Stomach (tissue), 4 donors: ENCODE measurements at regions not wholly inside any gene's neighbourhood (a gene's known extent, or its start where the extent isn't known, plus 50 kb on each side); places are given as distances from the start of the nearest gene placed in this dataset.

Experiments used
- EP300 ChIP-seq: sonication (generic); formaldehyde crosslinking; IDR thresholded peaks from one replicate; pipeline ENCODE4 v1.6.1; 2017; ENCODE audit warnings: antibody characterized with exemption
- POLR2A ChIP-seq, 4 donors: fragments of 450-650 bp; IDR thresholded peaks; one replicate each; pipeline ENCODE4 v1.6.1; 2016; ENCODE audit warnings: antibody characterized with exemption in 4 of 4, control low read depth in 2 of 4, mild to moderate bottlenecking in 1 of 4, moderate library complexity in 1 of 4
- POLR2AphosphoS5 ChIP-seq, 3 donors: sonication (generic); formaldehyde crosslinking; IDR thresholded peaks; one replicate each; pipeline ENCODE4 v1.6.1; 2016; ENCODE audit warnings: antibody characterized with exemption in 3 of 3
- TF ChIP-seq, protein P1 (sequence below), 7 experiments: fragments of 450-650 bp in 4 of 7; fragments of 200-600 bp in 3 of 7; sonication (generic) in 3 of 7; IDR thresholded peaks; one replicate each; pipeline ENCODE4 v1.5.1; 2016 to 2019; ENCODE audit warnings: antibody characterized with exemption in 7 of 7, control low read depth in 2 of 7, mild to moderate bottlenecking in 1 of 7

DNA sequence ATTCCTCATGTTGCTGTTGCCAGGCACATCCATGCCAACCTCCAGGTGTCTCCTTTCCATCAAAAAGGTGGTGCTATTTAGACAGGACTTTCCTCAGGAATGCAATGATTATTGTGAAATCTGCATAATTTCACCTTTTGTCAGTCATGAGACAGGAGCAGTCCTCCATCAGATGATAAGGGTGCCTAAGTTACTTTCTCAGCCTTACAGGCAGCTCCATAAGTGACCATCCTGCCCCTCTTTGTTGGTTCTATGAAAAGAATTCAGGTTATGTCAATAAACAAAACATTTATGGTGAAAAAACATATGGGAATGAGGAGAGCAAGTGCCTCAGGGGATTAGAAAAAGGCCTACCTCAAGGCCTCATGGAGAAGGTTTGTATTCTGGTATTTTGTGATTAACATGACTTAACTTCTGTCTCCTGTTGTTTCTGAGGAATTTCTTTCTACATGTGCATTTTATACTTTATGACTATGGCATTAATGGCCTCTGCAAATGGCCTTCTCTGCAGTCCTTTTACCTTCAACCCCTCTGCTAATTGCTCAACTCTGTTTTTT, 110.3 kb upstream of the DIAPH3 start:
- TF ChIP-seq, protein P1, sequence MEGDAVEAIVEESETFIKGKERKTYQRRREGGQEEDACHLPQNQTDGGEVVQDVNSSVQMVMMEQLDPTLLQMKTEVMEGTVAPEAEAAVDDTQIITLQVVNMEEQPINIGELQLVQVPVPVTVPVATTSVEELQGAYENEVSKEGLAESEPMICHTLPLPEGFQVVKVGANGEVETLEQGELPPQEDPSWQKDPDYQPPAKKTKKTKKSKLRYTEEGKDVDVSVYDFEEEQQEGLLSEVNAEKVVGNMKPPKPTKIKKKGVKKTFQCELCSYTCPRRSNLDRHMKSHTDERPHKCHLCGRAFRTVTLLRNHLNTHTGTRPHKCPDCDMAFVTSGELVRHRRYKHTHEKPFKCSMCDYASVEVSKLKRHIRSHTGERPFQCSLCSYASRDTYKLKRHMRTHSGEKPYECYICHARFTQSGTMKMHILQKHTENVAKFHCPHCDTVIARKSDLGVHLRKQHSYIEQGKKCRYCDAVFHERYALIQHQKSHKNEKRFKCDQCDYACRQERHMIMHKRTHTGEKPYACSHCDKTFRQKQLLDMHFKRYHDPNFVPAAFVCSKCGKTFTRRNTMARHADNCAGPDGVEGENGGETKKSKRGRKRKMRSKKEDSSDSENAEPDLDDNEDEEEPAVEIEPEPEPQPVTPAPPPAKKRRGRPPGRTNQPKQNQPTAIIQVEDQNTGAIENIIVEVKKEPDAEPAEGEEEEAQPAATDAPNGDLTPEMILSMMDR (IDR thresholded peaks at IDR 0.05): no peak
- no peak for TF ChIP-seq POLR2A (IDR thresholded peaks at IDR 0.05)
- no peak for TF ChIP-seq POLR2AphosphoS5 (IDR thresholded peaks at IDR 0.05)
- no peak for TF ChIP-seq EP300
